H9 (cell line): ENCODE measurements at regions not wholly inside any gene's neighbourhood (a gene's known extent, or its start where the extent isn't known, plus 50 kb on each side); places are given as distances from the start of the nearest gene placed in this dataset.
"Not testable (repeated sequence)": the region's sequence is repeated elsewhere in the genome, so short reads cannot be mapped to it uniquely, and the experiment has no call there.

ENCODE experiments used
- DNase-seq: peaks from one replicate; pipeline ENCODE4 v3.0.0-alpha.2; 2017
- H2AFZ ChIP-seq: one replicate; pipeline ENCODE4 v1.6.1; 2013; ENCODE audit warnings: mild to moderate bottlenecking, low read length, control low read depth, moderate library complexity
- H2AK5ac ChIP-seq: 2 replicates; pipeline ENCODE4 v1.6.1; 2013; ENCODE audit warnings: low read length, control low read depth, mixed read lengths; ENCODE audit not compliant: insufficient read length
- H2BK120ac ChIP-seq: one replicate; pipeline ENCODE4 v1.6.1; 2013; ENCODE audit warnings: low read depth, mild to moderate bottlenecking, low read length, control low read depth, inconsistent platforms; ENCODE audit not compliant: poor library complexity, severe bottlenecking
- H2BK12ac ChIP-seq: 2 replicates; pipeline ENCODE4 v1.6.1; 2013; ENCODE audit warnings: low read length, control low read depth, mixed read lengths, low read depth; ENCODE audit not compliant: insufficient read length
- H2BK15ac ChIP-seq: 2 replicates; pipeline ENCODE4 v1.6.1; 2013; ENCODE audit warnings: low read depth, low read length, control low read depth
- H2BK20ac ChIP-seq: one replicate; pipeline ENCODE4 v1.6.1; 2013; ENCODE audit warnings: low read depth, mild to moderate bottlenecking, low read length, control low read depth, inconsistent platforms; ENCODE audit not compliant: poor library complexity, severe bottlenecking
- H2BK5ac ChIP-seq: 2 replicates; pipeline ENCODE4 v1.6.1; 2013; ENCODE audit warnings: low read length, control low read depth, mixed read lengths; ENCODE audit not compliant: insufficient read length
- H3K14ac ChIP-seq: 2 replicates; pipeline ENCODE4 v1.6.1; 2013; ENCODE audit warnings: low read length, control low read depth; ENCODE audit not compliant: insufficient read depth
- H3K18ac ChIP-seq: 2 replicates; pipeline ENCODE4 v1.6.1; 2013; ENCODE audit warnings: low read depth, mild to moderate bottlenecking, mixed read lengths, low read length, control low read depth; ENCODE audit not compliant: insufficient read length
- H3K23ac ChIP-seq: 2 replicates; pipeline ENCODE4 v1.6.1; 2013; ENCODE audit warnings: low read length, control low read depth, mixed read lengths, low read depth; ENCODE audit not compliant: insufficient read length
- H3K23me2 ChIP-seq: 2 replicates; pipeline ENCODE4 v1.6.1; 2013; ENCODE audit warnings: low read depth, mild to moderate bottlenecking, mixed read lengths, low read length, control low read depth; ENCODE audit not compliant: insufficient read length, poor library complexity, severe bottlenecking
- H3K27ac ChIP-seq: 2 replicates; pipeline ENCODE4 v1.5.1; 2013; ENCODE audit warnings: low read length, control low read depth, mixed read lengths, low read depth; ENCODE audit not compliant: insufficient read length
- H3K27me3 ChIP-seq: 2 replicates; pipeline ENCODE4 v1.6.1; 2013; ENCODE audit warnings: low read length, control low read depth, inconsistent platforms; ENCODE audit not compliant: insufficient read depth
- H3K4ac ChIP-seq: 2 replicates; pipeline ENCODE4 v1.6.1; 2013; ENCODE audit warnings: low read depth, mild to moderate bottlenecking, control low read depth, inconsistent platforms, low read length, moderate library complexity
- H3K4me1 ChIP-seq: 2 replicates; pipeline ENCODE4 v1.6.1; 2013; ENCODE audit warnings: low read length, control low read depth, inconsistent platforms; ENCODE audit not compliant: insufficient read depth
- H3K4me2 ChIP-seq: 2 replicates; pipeline ENCODE4 v1.6.1; 2013; ENCODE audit warnings: low read length, control low read depth, mixed read lengths; ENCODE audit not compliant: insufficient read length, insufficient read depth
- H3K56ac ChIP-seq: 2 replicates; pipeline ENCODE4 v1.6.1; 2013; ENCODE audit warnings: low read depth, mild to moderate bottlenecking, mixed read lengths, low read length, control low read depth; ENCODE audit not compliant: insufficient read length
- H3K79me1 ChIP-seq: 2 replicates; pipeline ENCODE4 v1.6.1; 2013; ENCODE audit warnings: low read depth, mild to moderate bottlenecking, moderate library complexity, low read length, control low read depth, inconsistent platforms; ENCODE audit not compliant: insufficient read depth, poor library complexity, severe bottlenecking
- H3K79me2 ChIP-seq: 2 replicates; pipeline ENCODE4 v1.6.1; 2013; ENCODE audit warnings: low read length, control low read depth, inconsistent platforms; ENCODE audit not compliant: insufficient read depth
- H3K9ac ChIP-seq: 2 replicates; pipeline ENCODE4 v1.6.1; 2013; ENCODE audit warnings: low read length, control low read depth, mixed read lengths; ENCODE audit not compliant: insufficient read length; ENCODE audit errors: extremely low read depth
- H3K9me3 ChIP-seq: one replicate; pipeline ENCODE4 v1.6.1; 2013; ENCODE audit warnings: low read depth, low read length, inconsistent platforms; ENCODE audit not compliant: control insufficient read depth
- H3T11ph ChIP-seq: one replicate; pipeline ENCODE4 v1.6.1; 2013; ENCODE audit warnings: mild to moderate bottlenecking, low read length, control low read depth, inconsistent platforms
- H4K20me1 ChIP-seq: one replicate; pipeline ENCODE4 v1.6.1; 2013; ENCODE audit not compliant: control insufficient read depth, insufficient read length, insufficient read depth
- H4K5ac ChIP-seq: 2 replicates; pipeline ENCODE4 v1.6.1; 2013; ENCODE audit warnings: low read depth, mild to moderate bottlenecking, mixed read lengths, low read length, control low read depth; ENCODE audit not compliant: insufficient read length
- H4K8ac ChIP-seq: replicated peaks from 2 replicates; pipeline ENCODE4 v1.6.1; 2013; ENCODE audit warnings: low read length, control low read depth, mixed read lengths, low read depth; ENCODE audit not compliant: insufficient read length
- H4K91ac ChIP-seq: 2 replicates; pipeline ENCODE4 v1.6.1; 2013; ENCODE audit warnings: low read depth, mild to moderate bottlenecking, moderate library complexity, mixed read lengths, low read length, control low read depth; ENCODE audit not compliant: insufficient read length
- H3K27ac Mint-ChIP-seq, 3 experiments: 2 replicates in 2 of 3; 3 replicates in 1 of 3; pipeline ENCODE4 v1.8.0; 2020 to 2021; ENCODE audit warnings: mixed read lengths in 3 of 3, mild to moderate bottlenecking in 1 of 3, moderate library complexity in 1 of 3
- H3K27me3 Mint-ChIP-seq: 2 replicates; pipeline ENCODE4 v1.8.0; 2021; ENCODE audit warnings: low read depth, mild to moderate bottlenecking, moderate library complexity, mixed read lengths
- H3K36me3 Mint-ChIP-seq, 3 experiments: 2 replicates in 2 of 3; 3 replicates in 1 of 3; pipeline ENCODE4 v1.8.0; 2020 to 2021; ENCODE audit warnings: low read depth in 3 of 3, mixed read lengths in 3 of 3; ENCODE audit not compliant: insufficient read depth in 1 of 3
- H3K4me1 Mint-ChIP-seq, 2 experiments: 2 replicates each; pipeline ENCODE4 v1.8.0; 2020; ENCODE audit warnings: mixed read lengths in 2 of 2
- H3K4me3 Mint-ChIP-seq, 2 experiments: 2 replicates in 1 of 2; 3 replicates in 1 of 2; pipeline ENCODE4 v1.8.0; 2020 to 2021; ENCODE audit warnings: mild to moderate bottlenecking in 2 of 2, mixed read lengths in 2 of 2, moderate library complexity in 1 of 2
- H3K9me3 Mint-ChIP-seq, 2 experiments: 2 replicates in 1 of 2; 3 replicates in 1 of 2; pipeline ENCODE4 v1.8.0; 2020; ENCODE audit warnings: mild to moderate bottlenecking in 2 of 2, mixed read lengths in 2 of 2, moderate library complexity in 1 of 2
- WGBS: extraction: QIAGEN DNeasy Blood & Tissue Kit; methylation state at CpG from one replicate; pipeline ENCODE4 v1.1.7; 2013; ENCODE audit warnings: missing lambda C conversion rate, low lambda C conversion rate, mixed read lengths; ENCODE audit not compliant: insufficient read length; ENCODE audit errors: extremely low coverage; 5-methylcytosine and 5-hydroxymethylcytosine counted together

DNA sequence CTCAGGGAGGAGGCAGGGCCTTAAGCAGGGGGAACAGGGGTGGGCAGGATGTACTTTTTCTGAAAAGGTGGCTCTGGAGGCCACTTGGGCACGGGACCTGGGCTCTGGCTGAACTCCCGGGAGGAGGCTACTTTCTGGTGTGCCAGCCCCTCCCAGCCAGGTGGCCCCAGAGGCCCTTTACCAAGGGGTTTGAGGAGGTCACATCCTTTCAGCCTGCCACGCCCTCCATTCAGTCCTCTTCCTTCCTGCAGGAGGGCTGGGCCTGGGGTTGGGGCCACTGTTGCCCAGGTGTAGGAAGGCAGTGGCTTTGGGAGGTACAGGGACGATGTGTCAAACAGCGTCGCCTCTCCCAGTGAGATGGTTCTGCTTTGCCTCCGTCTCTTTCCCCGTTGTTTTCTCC is 172.5 kb downstream of the ADRA2C start:
- not testable (repeated sequence) for H3K4me1 ChIP-seq, H2BK12ac ChIP-seq, H3K9me3 ChIP-seq, H3K56ac ChIP-seq, H4K20me1 ChIP-seq, H3K14ac ChIP-seq, H4K5ac ChIP-seq, H3K27me3 ChIP-seq, H3K18ac ChIP-seq, H4K8ac ChIP-seq, H3K36me3 Mint-ChIP-seq, H3K79me2 ChIP-seq, H3K79me1 ChIP-seq, H2BK5ac ChIP-seq, H3K27me3 Mint-ChIP-seq, H2AFZ ChIP-seq, H3K4me2 ChIP-seq, H2BK15ac ChIP-seq, H3K27ac Mint-ChIP-seq, H2BK120ac ChIP-seq, H4K91ac ChIP-seq, H3T11ph ChIP-seq, H3K4ac ChIP-seq, H3K4me3 Mint-ChIP-seq, H2BK20ac ChIP-seq, H3K9ac ChIP-seq, H3K23me2 ChIP-seq, H3K27ac ChIP-seq, H3K23ac ChIP-seq, H3K9me3 Mint-ChIP-seq, H2AK5ac ChIP-seq
- DNase-seq = peak; percentile 60
- no CpG with 5 or more reads among the region's 8 CpGs for WGBS
- peaks cover 12 to 24% of the 10 kb centered on the region in 2 experiments for H3K4me1 Mint-ChIP-seq

GRCh38 chr4:3939954-3940591 is 173.9 kb downstream of the ADRA2C start:
- H3K23me2 ChIP-seq, H4K5ac ChIP-seq, H2AFZ ChIP-seq, H4K8ac ChIP-seq, H3K14ac ChIP-seq, H3K18ac ChIP-seq, H3K79me2 ChIP-seq, H3K27ac ChIP-seq, H3K4me1 ChIP-seq, H3K79me1 ChIP-seq, H3K56ac ChIP-seq, H3K23ac ChIP-seq, H3K4me2 ChIP-seq, H4K91ac ChIP-seq, H3K36me3 Mint-ChIP-seq, H3T11ph ChIP-seq, H3K4me3 Mint-ChIP-seq, H2BK5ac ChIP-seq, H3K27ac Mint-ChIP-seq, H3K9me3 ChIP-seq, H3K4ac ChIP-seq, H2BK12ac ChIP-seq, H3K9me3 Mint-ChIP-seq, H2AK5ac ChIP-seq, DNase-seq, H3K27me3 Mint-ChIP-seq, H2BK15ac ChIP-seq, H3K27me3 ChIP-seq, H4K20me1 ChIP-seq, H2BK120ac ChIP-seq, H2BK20ac ChIP-seq, H3K9ac ChIP-seq: not testable (repeated sequence)
- no CpG with 5 or more reads among the region's 10 CpGs for WGBS
- peaks cover 11 to 24% of the 10 kb centered on the region in 2 experiments for H3K4me1 Mint-ChIP-seq
